Heart right ventricle (tissue), 16 donors: ENCODE measurements at regions not wholly inside any gene's neighbourhood (a gene's known extent, or its start where the extent isn't known, plus 50 kb on each side); places are given as distances from the start of the nearest gene placed in this dataset.

Experiments used
- ATAC-seq, 8 donors: fragments of 200-7000 bp; cut with Tn5 transposase; one replicate each; pipeline ENCODE4 v1.9.1; 2020; ENCODE audit warnings: mild to moderate bottlenecking in 8 of 8, moderate library complexity in 8 of 8, moderate number of reproducible peaks in 1 of 8
- DNase-seq, 2 donors: peaks; one replicate each; pipeline ENCODE4 v3.0.0-alpha.2; 2020
- H3K27ac ChIP-seq, 10 donors: fragments of 200-600 bp; sonication (generic) in 2 of 10; one replicate each; pipeline versions ENCODE4 v1.5.0 to v1.8.0; 2020 to 2022; ENCODE audit warnings: mild to moderate bottlenecking in 3 of 10
- H3K27me3 ChIP-seq, 7 donors: fragments of 200-600 bp; one replicate each; pipeline ENCODE4 v1.8.0; 2021 to 2022; ENCODE audit warnings: mild to moderate bottlenecking in 2 of 7
- H3K36me3 ChIP-seq, 9 donors: fragments of 200-600 bp; sonication (generic) in 1 of 9; one replicate each; pipeline versions ENCODE4 v1.5.0 to v1.8.0; 2020 to 2022; ENCODE audit warnings: mild to moderate bottlenecking in 2 of 9
- H3K4me1 ChIP-seq, 9 donors: fragments of 200-600 bp; sonication (generic) in 1 of 9; one replicate each; pipeline versions ENCODE4 v1.5.0 to v1.8.0; 2020 to 2022; ENCODE audit warnings: mild to moderate bottlenecking in 4 of 9
- H3K4me3 ChIP-seq, 10 donors: fragments of 200-600 bp; sonication (generic) in 2 of 10; one replicate each; pipeline versions ENCODE4 v1.5.0 to v1.8.0; 2020 to 2022; ENCODE audit warnings: mild to moderate bottlenecking in 7 of 10, moderate library complexity in 2 of 10
- H3K9me3 ChIP-seq, 11 donors: fragments of 200-600 bp in 10 of 11; sonication (generic) in 2 of 11; one replicate each; pipeline versions ENCODE4 v1.5.0 to v1.8.0; 2013 to 2022; ENCODE audit warnings: mild to moderate bottlenecking in 2 of 11, control low read depth in 1 of 11, moderate library complexity in 1 of 11
- CTCF ChIP-seq, 9 donors: fragments of 200-600 bp; sonication (generic) in 2 of 9; IDR thresholded peaks; one replicate each; pipeline versions ENCODE4 v1.5.0 to v1.8.0; 2021 to 2022; ENCODE audit warnings: antibody characterized with exemption in 9 of 9, mild to moderate bottlenecking in 5 of 9, moderate library complexity in 1 of 9
- WGBS, 2 donors: extraction: QIAGEN DNeasy Blood & Tissue Kit; methylation state at CpG; one replicate each; pipeline ENCODE4 v1.1.7; 2013; ENCODE audit warnings: inconsistent platforms in 1 of 2; 5-methylcytosine and 5-hydroxymethylcytosine counted together
- intact Hi-C, 10 donors: fragments of 100-400 bp; cut with DNase I; formaldehyde crosslinking; loops; one replicate each; pipeline versions ENCODE4 v1.11.1 to v1.14.2; 2022
- donor health status: Arrhythmogenic right ventricular cardiomyopathy.
- donor health status: ischemic (EF 13 %, LVEDD 7.1; RV severe dilation, severe dysfunction).
- donor health status: healthy with polysubstance abuse.
- donor health status: DM: no; HTN: yes; CAD: no.
- donor health status: DM: no; HTN: no; CAD: no.
- donor health status: ischemic (EF 25% LVEDD 6.9; RV normal size, moderate dysfunction).
- donor health status: ischemic (EF 25% LVEDD 5.7; RV mildly dilated, moderate dysfunction).
- donor health status: healthy.
- donor health status: DM: yes; HTN: yes; CAD: no.
- donor health status: Ischemic cardiomyopathy.
- donor health status: ischemic (EF 35%, LVEDD 5.7; RV mildly dilated, moderate dysfunction).
- donor health status: nonischemic (EF 11% LVEDD 7.7; RV severe dilation, severe dysfunction).
- donor health status: DM: yes; HTN: yes; CAD: no.
- donor health status: PGD.
- donor health status: ischemic (EF 29% LVEDD 5.4; RV normal size, mild dysfunction).
- donor health status: nonischemic (EF 23%, LVEDD 6.1; RV moderate dilation, normal function).

- TF ChIP-seq CTCF (IDR thresholded peaks at IDR 0.05), result no peak
- H3K36me3 ChIP-seq, result no peaks in the 10 kb centered on the region
- H3K27ac ChIP-seq, result peak overlapping the region in 7 of 10 donors; percentile 69 to 96 (median 88)
- 38 to 62% methylated on average over 2 of the region's 2 CpGs for WGBS, 2 donors
- ATAC-seq (peak in 1 of 8 donors; percentile 24), DNase-seq (peak in 1 of 2 donors; percentile 39)
- peaks cover 6 to 34% (median 28%) of the 10 kb centered on the region in 9 donors for H3K4me1 ChIP-seq
- no peaks in the 10 kb centered on the region for H3K27me3 ChIP-seq
- intact Hi-C loops, result loop anchor here in 1 of 10 donors (1.0 to 5.0 kb wide), 3 partner anchors 28 to 153 kb away; partner anchors contain the start of gene RRBP1
- H3K9me3 ChIP-seq, result no peaks in the 10 kb centered on the region
- no peak overlapping the region for H3K4me3 ChIP-seq
These were observed 133.8 kb downstream of the SNX5 start for GRCh38 chr20:17834804-17835203.

GRCh38 chr20:17833036-17833674, 133.4 kb downstream of the BANF2 start:
- intact Hi-C loops, result no loop called here
- ATAC-seq (no peak), DNase-seq (no peak)
- Histone ChIP-seq H3K4me3 (no peak overlapping the region), H3K36me3 (no peaks in the 10 kb centered on the region), H3K9me3 (no peaks in the 10 kb centered on the region), H3K27ac (no peak overlapping the region), H3K27me3 (no peaks in the 10 kb centered on the region), H3K4me1 (peaks cover 6 to 34% (median 28%) of the 10 kb centered on the region in 9 donors)
- 88 to 90% methylated on average over 9 of the region's 9 CpGs for WGBS, 2 donors
- no peak for TF ChIP-seq CTCF (IDR thresholded peaks at IDR 0.05)

GRCh38 chr20:17832236-17832915, 132.6 kb downstream of the BANF2 start:
- TF ChIP-seq CTCF (IDR thresholded peaks at IDR 0.05), result no peak
- Histone ChIP-seq H3K36me3 (no peaks in the 10 kb centered on the region), H3K9me3 (no peaks in the 10 kb centered on the region), H3K27me3 (no peaks in the 10 kb centered on the region), H3K4me3 (no peak overlapping the region), H3K4me1 (peaks cover 6 to 31% (median 24%) of the 10 kb centered on the region in 9 donors), H3K27ac (no peak overlapping the region)
- DNase-seq (no peak), ATAC-seq (no peak)
- intact Hi-C loops, result no loop called here
- 80 to 86% methylated on average over 9 of the region's 9 CpGs for WGBS, 2 donors

- Histone ChIP-seq H3K27me3 (no peaks in the 10 kb centered on the region), H3K36me3 (no peaks in the 10 kb centered on the region), H3K4me1 (peaks cover 4 to 23% (median 13%) of the 10 kb centered on the region in 9 donors), H3K4me3 (no peak overlapping the region), H3K27ac (no peak overlapping the region), H3K9me3 (no peaks in the 10 kb centered on the region)
- ATAC-seq (no peak), DNase-seq (no peak)
- 90% methylated on average over 6 of the region's 6 CpGs for WGBS, 2 donors
- TF ChIP-seq CTCF (IDR thresholded peaks at IDR 0.05), result no peak
- intact Hi-C loops, result loop anchor here in 1 of 10 donors (10.0 kb wide), 1 partner anchor 56 kb away; no protein-coding TSS in a partner anchor
These were observed 128.9 kb downstream of the BANF2 start for GRCh38 chr20:17828598-17829144.
